GM19397 (cell line): ENCODE measurements at regions not wholly inside any gene's neighbourhood (a gene's known extent, or its start where the extent isn't known, plus 50 kb on each side); places are given as distances from the start of the nearest gene placed in this dataset.
"Not testable (repeated sequence)": the region's sequence is repeated elsewhere in the genome, so short reads cannot be mapped to it uniquely, and the experiment has no call there.

Experiments
- ATAC-seq: cut with Tn5 transposase; IDR thresholded peaks from one replicate; pipeline ENCODE4 v1.9.1; 2021; ENCODE audit warnings: mild to moderate bottlenecking, moderate library complexity; ENCODE audit not compliant: unreplicated experiment

- no peak for ATAC-seq
These were observed 815.8 kb downstream of the EFNA5 start for GRCh38 chr5:106854922-106855321.

- ATAC-seq, result no peak
These were observed 816.5 kb downstream of the EFNA5 start for GRCh38 chr5:106854105-106854687.

GRCh38 chr5:106853266-106853665 lies 817.5 kb downstream of the EFNA5 start:
- no peak for ATAC-seq

- no peak for ATAC-seq
These were observed 821.5 kb downstream of the EFNA5 start for GRCh38 chr5:106849266-106849665.

- ATAC-seq, result no peak
These were observed 826.8 kb downstream of the EFNA5 start for GRCh38 chr5:106843812-106844416.

GRCh38 chr5:106833517-106833916 lies 837.2 kb downstream of the EFNA5 start:
- no peak for ATAC-seq

- no peak for ATAC-seq
These were observed 843.7 kb downstream of the EFNA5 start for GRCh38 chr5:106827061-106827460.

- ATAC-seq, result no peak
These were observed 845.4 kb downstream of the EFNA5 start for GRCh38 chr5:106825374-106825773.

GRCh38 chr5:106822851-106823250 lies 847.9 kb downstream of the EFNA5 start:
- no peak for ATAC-seq

- no peak for ATAC-seq
These were observed 852.2 kb downstream of the EFNA5 start for GRCh38 chr5:106818552-106818951.

- no peak for ATAC-seq
These were observed 855.8 kb downstream of the EFNA5 start for GRCh38 chr5:106814961-106815360.

GRCh38 chr5:106801554-106801953 lies 869.2 kb downstream of the EFNA5 start:
- no peak for ATAC-seq

- no peak for ATAC-seq
These were observed 872.7 kb downstream of the EFNA5 start for GRCh38 chr5:106797996-106798395.

- ATAC-seq, result no peak
These were observed 874.7 kb downstream of the EFNA5 start for GRCh38 chr5:106796081-106796480.

- ATAC-seq, result no peak
These were observed 885.9 kb downstream of the EFNA5 start for GRCh38 chr5:106784846-106785245.

- no peak for ATAC-seq
These were observed 890.4 kb downstream of the EFNA5 start for GRCh38 chr5:106780355-106780754.

GRCh38 chr5:106776515-106776914 lies 894.2 kb downstream of the EFNA5 start:
- not testable (repeated sequence) for ATAC-seq

- ATAC-seq, result no peak
These were observed 902.3 kb downstream of the EFNA5 start for GRCh38 chr5:106768392-106768791.

GRCh38 chr5:106766916-106767315 lies 903.8 kb downstream of the EFNA5 start:
- no peak for ATAC-seq

GRCh38 chr5:106759581-106759980 lies 911.2 kb downstream of the EFNA5 start:
- ATAC-seq, result no peak

- no peak for ATAC-seq
These were observed 911.6 kb downstream of the EFNA5 start for GRCh38 chr5:106759152-106759551.

- no peak for ATAC-seq
These were observed 913.1 kb downstream of the EFNA5 start for GRCh38 chr5:106757672-106758071.

GRCh38 chr5:106755789-106756188 lies 914.9 kb downstream of the EFNA5 start:
- ATAC-seq, result no peak
